ENCODE measurements at regions not wholly inside any gene's neighbourhood (a gene's known extent, or its start where the extent isn't known, plus 50 kb on each side); places are given as distances from the start of the nearest gene placed in this dataset.

DNA sequence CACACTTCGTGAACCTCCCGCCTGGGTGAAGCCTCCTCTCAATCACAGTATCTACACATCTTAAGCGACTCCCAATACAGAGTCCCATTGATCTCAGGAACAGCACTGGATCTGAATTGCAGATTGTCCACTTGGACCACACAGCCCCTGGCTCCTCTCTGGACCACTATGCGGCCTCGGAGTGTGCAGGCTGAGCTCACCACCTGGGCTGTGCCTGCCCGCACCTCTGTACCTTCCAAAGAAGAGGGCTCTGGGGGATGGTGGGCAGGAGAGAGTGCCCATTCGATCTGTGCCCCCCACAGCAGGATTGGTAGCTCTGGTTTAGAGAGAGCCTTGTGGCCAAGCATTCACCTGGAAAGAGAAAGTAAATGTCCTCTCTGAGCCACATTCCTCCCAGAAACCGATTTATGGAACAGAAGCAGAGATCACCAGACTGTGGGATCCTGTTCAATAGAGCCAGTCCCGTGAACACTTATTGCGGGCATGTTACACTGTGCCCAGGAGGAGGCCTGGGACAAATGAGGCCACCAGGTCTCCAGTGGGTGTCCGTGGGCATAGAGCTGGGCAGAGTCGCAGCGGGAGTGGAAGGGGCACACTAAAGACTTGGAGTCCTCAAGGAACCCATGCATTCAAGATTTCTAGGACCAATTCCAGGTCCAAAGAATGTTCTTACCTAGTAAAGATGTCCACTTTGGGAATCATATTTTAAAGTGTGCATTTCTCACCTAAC is 141.6 kb upstream of the SOX1 start (continued):
- TF ChIP-seq, protein P1, sequence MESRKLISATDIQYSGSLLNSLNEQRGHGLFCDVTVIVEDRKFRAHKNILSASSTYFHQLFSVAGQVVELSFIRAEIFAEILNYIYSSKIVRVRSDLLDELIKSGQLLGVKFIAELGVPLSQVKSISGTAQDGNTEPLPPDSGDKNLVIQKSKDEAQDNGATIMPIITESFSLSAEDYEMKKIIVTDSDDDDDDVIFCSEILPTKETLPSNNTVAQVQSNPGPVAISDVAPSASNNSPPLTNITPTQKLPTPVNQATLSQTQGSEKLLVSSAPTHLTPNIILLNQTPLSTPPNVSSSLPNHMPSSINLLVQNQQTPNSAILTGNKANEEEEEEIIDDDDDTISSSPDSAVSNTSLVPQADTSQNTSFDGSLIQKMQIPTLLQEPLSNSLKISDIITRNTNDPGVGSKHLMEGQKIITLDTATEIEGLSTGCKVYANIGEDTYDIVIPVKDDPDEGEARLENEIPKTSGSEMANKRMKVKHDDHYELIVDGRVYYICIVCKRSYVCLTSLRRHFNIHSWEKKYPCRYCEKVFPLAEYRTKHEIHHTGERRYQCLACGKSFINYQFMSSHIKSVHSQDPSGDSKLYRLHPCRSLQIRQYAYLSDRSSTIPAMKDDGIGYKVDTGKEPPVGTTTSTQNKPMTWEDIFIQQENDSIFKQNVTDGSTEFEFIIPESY (IDR thresholded peaks at IDR 0.05): no peak
- TF ChIP-seq FOXA2 (IDR thresholded peaks at IDR 0.05): no peak
- no peak for TF ChIP-seq TAF1 (conservative IDR thresholded peaks at IDR 0.05)
- TF ChIP-seq YY1 (IDR thresholded peaks at IDR 0.05): no peak
- no peak for TF ChIP-seq SP1 (IDR thresholded peaks at IDR 0.05)

DNA sequence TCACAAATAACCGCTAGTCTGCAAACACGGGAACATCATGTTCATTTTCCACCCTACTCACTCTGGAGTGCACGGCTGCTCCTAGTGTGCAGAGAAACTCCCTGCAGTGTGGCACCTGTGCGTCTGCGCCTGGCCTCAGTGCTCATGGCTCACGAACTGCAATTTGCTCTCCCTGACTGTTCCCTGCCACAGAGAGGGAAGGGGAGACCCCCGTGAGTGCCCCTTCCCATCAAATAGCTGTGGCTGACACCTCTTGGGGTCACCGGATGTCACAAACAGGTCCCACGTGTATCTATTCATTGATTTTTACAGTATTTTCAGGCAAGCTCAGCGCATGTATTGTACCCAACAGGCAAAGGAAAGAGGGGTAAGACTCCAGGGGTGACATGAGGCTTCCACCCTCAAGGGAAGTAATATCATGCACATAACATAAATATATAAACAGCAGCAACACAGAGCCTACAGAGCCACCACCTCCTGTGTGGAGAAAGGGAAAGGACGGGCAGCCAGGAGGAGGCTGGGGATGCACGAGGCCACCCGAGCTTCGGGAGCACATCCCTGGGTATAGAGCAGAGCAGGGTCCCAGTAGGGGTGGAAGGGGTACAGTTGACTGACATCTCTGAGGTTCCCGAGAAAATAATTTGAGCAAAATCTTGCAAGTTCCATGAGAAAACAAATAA is 140.3 kb upstream of the SOX1 start:
- DNase-seq (ENCODE audit: low spot score): no peak
- Histone ChIP-seq H3K27ac (ENCODE audit: low read depth in 1 of 2, low read length in 2 of 2) (no peak overlapping the region), H3K4me3 (ENCODE audit: low read depth in 1 of 3, low read length in 3 of 3) (no peak overlapping the region), H3K27me3 (ENCODE audit: control insufficient read depth in 4 of 4, insufficient read depth in 4 of 4, low read length in 3 of 4) (peaks cover 0 to 3% (median 1%) of the 10 kb centered on the region in 4 donors), H3K4me1 (ENCODE audit: control insufficient read depth in 4 of 4, insufficient read depth in 4 of 4, low read length in 3 of 4) (no peaks in the 10 kb centered on the region), H3K36me3 (ENCODE audit: control insufficient read depth in 4 of 4, insufficient read depth in 3 of 4, low read depth in 1 of 4, low read length in 3 of 4) (no peaks in the 10 kb centered on the region), H3K9ac (ENCODE audit: low read depth in 1 of 2, low read length in 2 of 2) (no peak overlapping the region), H3K9me3 (ENCODE audit: control insufficient read depth in 4 of 4, low read length in 3 of 4) (no peaks in the 10 kb centered on the region)
- 75% methylated on average over 15 of the region's 15 CpGs for WGBS
- TF ChIP-seq FOXA2 (IDR thresholded peaks at IDR 0.05) (no peak), JUND (IDR thresholded peaks at IDR 0.05) (no peak), RAD21 (IDR thresholded peaks at IDR 0.05) (no peak), GABPA (IDR thresholded peaks at IDR 0.05 in 1 of 2, conservative IDR thresholded peaks at IDR 0.05 in 1 of 2) (no peak), HNF4G (IDR thresholded peaks at IDR 0.05) (no peak), NR2F2 (IDR thresholded peaks at IDR 0.05) (no peak), TAF1 (conservative IDR thresholded peaks at IDR 0.05) (no peak), RXRA (IDR thresholded peaks at IDR 0.05) (no peak)
- TF ChIP-seq, protein P2, sequence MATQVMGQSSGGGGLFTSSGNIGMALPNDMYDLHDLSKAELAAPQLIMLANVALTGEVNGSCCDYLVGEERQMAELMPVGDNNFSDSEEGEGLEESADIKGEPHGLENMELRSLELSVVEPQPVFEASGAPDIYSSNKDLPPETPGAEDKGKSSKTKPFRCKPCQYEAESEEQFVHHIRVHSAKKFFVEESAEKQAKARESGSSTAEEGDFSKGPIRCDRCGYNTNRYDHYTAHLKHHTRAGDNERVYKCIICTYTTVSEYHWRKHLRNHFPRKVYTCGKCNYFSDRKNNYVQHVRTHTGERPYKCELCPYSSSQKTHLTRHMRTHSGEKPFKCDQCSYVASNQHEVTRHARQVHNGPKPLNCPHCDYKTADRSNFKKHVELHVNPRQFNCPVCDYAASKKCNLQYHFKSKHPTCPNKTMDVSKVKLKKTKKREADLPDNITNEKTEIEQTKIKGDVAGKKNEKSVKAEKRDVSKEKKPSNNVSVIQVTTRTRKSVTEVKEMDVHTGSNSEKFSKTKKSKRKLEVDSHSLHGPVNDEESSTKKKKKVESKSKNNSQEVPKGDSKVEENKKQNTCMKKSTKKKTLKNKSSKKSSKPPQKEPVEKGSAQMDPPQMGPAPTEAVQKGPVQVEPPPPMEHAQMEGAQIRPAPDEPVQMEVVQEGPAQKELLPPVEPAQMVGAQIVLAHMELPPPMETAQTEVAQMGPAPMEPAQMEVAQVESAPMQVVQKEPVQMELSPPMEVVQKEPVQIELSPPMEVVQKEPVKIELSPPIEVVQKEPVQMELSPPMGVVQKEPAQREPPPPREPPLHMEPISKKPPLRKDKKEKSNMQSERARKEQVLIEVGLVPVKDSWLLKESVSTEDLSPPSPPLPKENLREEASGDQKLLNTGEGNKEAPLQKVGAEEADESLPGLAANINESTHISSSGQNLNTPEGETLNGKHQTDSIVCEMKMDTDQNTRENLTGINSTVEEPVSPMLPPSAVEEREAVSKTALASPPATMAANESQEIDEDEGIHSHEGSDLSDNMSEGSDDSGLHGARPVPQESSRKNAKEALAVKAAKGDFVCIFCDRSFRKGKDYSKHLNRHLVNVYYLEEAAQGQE (IDR thresholded peaks at IDR 0.05): no peak
- TF ChIP-seq, protein P3, sequence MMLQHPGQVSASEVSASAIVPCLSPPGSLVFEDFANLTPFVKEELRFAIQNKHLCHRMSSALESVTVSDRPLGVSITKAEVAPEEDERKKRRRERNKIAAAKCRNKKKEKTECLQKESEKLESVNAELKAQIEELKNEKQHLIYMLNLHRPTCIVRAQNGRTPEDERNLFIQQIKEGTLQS (IDR thresholded peaks at IDR 0.05): no peak

DNA sequence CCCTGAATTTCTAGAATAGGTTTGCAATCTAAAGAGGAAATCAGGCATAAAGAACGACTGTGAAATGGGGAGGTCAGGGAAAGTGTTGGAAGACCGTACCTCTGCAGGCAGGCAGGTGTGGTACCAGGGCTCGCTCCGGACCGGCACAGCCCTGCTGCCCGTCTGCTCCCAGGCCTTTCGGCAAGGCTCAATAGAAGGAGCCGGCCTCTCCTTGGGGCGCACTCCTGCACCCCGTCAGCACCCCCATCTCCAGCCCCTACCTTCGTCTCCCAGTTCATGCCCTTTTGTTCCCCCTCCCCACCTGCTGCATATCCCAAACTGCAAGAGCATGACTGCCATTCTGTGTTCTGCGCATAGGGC is 139.8 kb upstream of the SOX1 start:
- Histone ChIP-seq H3K36me3 (ENCODE audit: control insufficient read depth in 4 of 4, insufficient read depth in 3 of 4, low read depth in 1 of 4, low read length in 3 of 4) (no peaks in the 10 kb centered on the region), H3K9me3 (ENCODE audit: control insufficient read depth in 4 of 4, low read length in 3 of 4) (no peaks in the 10 kb centered on the region), H3K4me1 (ENCODE audit: control insufficient read depth in 4 of 4, insufficient read depth in 4 of 4, low read length in 3 of 4) (no peaks in the 10 kb centered on the region), H3K4me3 (ENCODE audit: low read depth in 1 of 3, low read length in 3 of 3) (no peak overlapping the region), H3K9ac (ENCODE audit: low read depth in 1 of 2, low read length in 2 of 2) (no peak overlapping the region), H3K27me3 (ENCODE audit: control insufficient read depth in 4 of 4, insufficient read depth in 4 of 4, low read length in 3 of 4) (peaks cover 0 to 3% (median under 1%) of the 10 kb centered on the region in 4 donors), H3K27ac (ENCODE audit: low read depth in 1 of 2, low read length in 2 of 2) (no peak overlapping the region)
- WGBS: 87% methylated on average over 12 of the region's 12 CpGs
- no peak for DNase-seq (ENCODE audit: low spot score)
- TF ChIP-seq TAF1 (conservative IDR thresholded peaks at IDR 0.05) (no peak), FOXA2 (IDR thresholded peaks at IDR 0.05) (no peak), YY1 (IDR thresholded peaks at IDR 0.05) (no peak), JUND (IDR thresholded peaks at IDR 0.05) (no peak), FOXA1 (IDR thresholded peaks at IDR 0.05) (no peak), RAD21 (IDR thresholded peaks at IDR 0.05) (no peak), HNF4A (conservative IDR thresholded peaks at IDR 0.05) (no peak)
- TF ChIP-seq, protein P2 (IDR thresholded peaks at IDR 0.05): no peak
- TF ChIP-seq, protein P1 (IDR thresholded peaks at IDR 0.05): no peak

Measured in liver (tissue), 7 donors.